ENCODE measurements at regions not wholly inside any gene's neighbourhood (a gene's known extent, or its start where the extent isn't known, plus 50 kb on each side); places are given as distances from the start of the nearest gene placed in this dataset.

- no peak for TF ChIP-seq NFIC (IDR thresholded peaks at IDR 0.05)
- TF ChIP-seq MAX (IDR thresholded peaks at IDR 0.05), result no peak
- TF ChIP-seq EGR1 (IDR thresholded peaks at IDR 0.05), result no peak
- no peak for TF ChIP-seq YY1 (IDR thresholded peaks at IDR 0.05; ENCODE audit: low read depth)
- no peak for TF ChIP-seq CREB1 (IDR thresholded peaks at IDR 0.05; ENCODE audit: low read depth)
- no peak for TF ChIP-seq REST (IDR thresholded peaks at IDR 0.05; ENCODE audit: low read depth)
- TF ChIP-seq TAF1 (IDR thresholded peaks at IDR 0.05; ENCODE audit: low read depth), result no peak
- TF ChIP-seq TCF12 (IDR thresholded peaks at IDR 0.05; ENCODE audit: low read depth), result no peak
- no peak for TF ChIP-seq TEAD4 (IDR thresholded peaks at IDR 0.05)
- no peak for TF ChIP-seq CEBPB (IDR thresholded peaks at IDR 0.05)
- TF ChIP-seq RAD21 (IDR thresholded peaks at IDR 0.05; ENCODE audit: low read depth), result no peak
- no peak for TF ChIP-seq ZBTB7A (IDR thresholded peaks at IDR 0.05; ENCODE audit: low read depth)
- TF ChIP-seq FOXM1 (IDR thresholded peaks at IDR 0.05; ENCODE audit: borderline replicate concordance, low read depth), result no peak
Measured at GRCh38 chr5:33339413-33339812, 101.4 kb upstream of the TARS1 start.

GRCh38 chr5:33340195-33340594 is 100.6 kb upstream of the TARS1 start:
- TF ChIP-seq ZBTB7A (IDR thresholded peaks at IDR 0.05; ENCODE audit: low read depth) (no peak), CEBPB (IDR thresholded peaks at IDR 0.05) (no peak), REST (IDR thresholded peaks at IDR 0.05; ENCODE audit: low read depth) (no peak), EGR1 (IDR thresholded peaks at IDR 0.05) (no peak), TAF1 (IDR thresholded peaks at IDR 0.05; ENCODE audit: low read depth) (no peak)

- TF ChIP-seq USF1 (IDR thresholded peaks at IDR 0.05), result no peak
- no peak for TF ChIP-seq TCF12 (IDR thresholded peaks at IDR 0.05; ENCODE audit: low read depth)
- no peak for TF ChIP-seq FOXM1 (IDR thresholded peaks at IDR 0.05; ENCODE audit: borderline replicate concordance, low read depth)
- no peak for TF ChIP-seq RAD21 (IDR thresholded peaks at IDR 0.05; ENCODE audit: low read depth)
- no peak for TF ChIP-seq TAF1 (IDR thresholded peaks at IDR 0.05; ENCODE audit: low read depth)
- TF ChIP-seq EGR1 (IDR thresholded peaks at IDR 0.05), result no peak
- TF ChIP-seq NFIC (IDR thresholded peaks at IDR 0.05), result no peak
- no peak for TF ChIP-seq CEBPB (IDR thresholded peaks at IDR 0.05)
- no peak for TF ChIP-seq EP300 (IDR thresholded peaks at IDR 0.05; ENCODE audit: borderline replicate concordance)
Measured at GRCh38 chr5:33341351-33341750, 99.4 kb upstream of the TARS1 start.

GRCh38 chr5:33343676-33344327 is 97.0 kb upstream of the TARS1 start:
- TF ChIP-seq YY1 (IDR thresholded peaks at IDR 0.05; ENCODE audit: low read depth) (no peak), RAD21 (IDR thresholded peaks at IDR 0.05; ENCODE audit: low read depth) (no peak), CEBPB (IDR thresholded peaks at IDR 0.05) (no peak), ZBTB7A (IDR thresholded peaks at IDR 0.05; ENCODE audit: low read depth) (no peak), TCF12 (IDR thresholded peaks at IDR 0.05; ENCODE audit: low read depth) (no peak), FOXM1 (IDR thresholded peaks at IDR 0.05; ENCODE audit: borderline replicate concordance, low read depth) (no peak), CREB1 (IDR thresholded peaks at IDR 0.05; ENCODE audit: low read depth) (no peak), TAF1 (IDR thresholded peaks at IDR 0.05; ENCODE audit: low read depth) (no peak), REST (IDR thresholded peaks at IDR 0.05; ENCODE audit: low read depth) (no peak), EP300 (IDR thresholded peaks at IDR 0.05; ENCODE audit: borderline replicate concordance) (no peak), NFIC (IDR thresholded peaks at IDR 0.05) (no peak), TEAD4 (IDR thresholded peaks at IDR 0.05) (no peak), MAX (IDR thresholded peaks at IDR 0.05) (no peak), USF1 (IDR thresholded peaks at IDR 0.05) (no peak), EGR1 (IDR thresholded peaks at IDR 0.05) (no peak)
